Loucy (cell line): ENCODE measurements at regions not wholly inside any gene's neighbourhood (a gene's known extent, or its start where the extent isn't known, plus 50 kb on each side); places are given as distances from the start of the nearest gene placed in this dataset.

Experiments used
- EZH2phosphoT487 ChIP-seq: fragments of 200-600 bp; IDR thresholded peaks from 2 replicates; pipeline ENCODE4 v1.6.1; 2018; ENCODE audit warnings: antibody characterized with exemption, mild to moderate bottlenecking, moderate library complexity, borderline replicate concordance
- TF ChIP-seq, protein P1 (sequence below): fragments of 200-600 bp; sonication (generic); conservative IDR thresholded peaks from 2 replicates; pipeline ENCODE4 v1.5.1; 2014; ENCODE audit warnings: mild to moderate bottlenecking, antibody characterized with exemption, low read length

DNA sequence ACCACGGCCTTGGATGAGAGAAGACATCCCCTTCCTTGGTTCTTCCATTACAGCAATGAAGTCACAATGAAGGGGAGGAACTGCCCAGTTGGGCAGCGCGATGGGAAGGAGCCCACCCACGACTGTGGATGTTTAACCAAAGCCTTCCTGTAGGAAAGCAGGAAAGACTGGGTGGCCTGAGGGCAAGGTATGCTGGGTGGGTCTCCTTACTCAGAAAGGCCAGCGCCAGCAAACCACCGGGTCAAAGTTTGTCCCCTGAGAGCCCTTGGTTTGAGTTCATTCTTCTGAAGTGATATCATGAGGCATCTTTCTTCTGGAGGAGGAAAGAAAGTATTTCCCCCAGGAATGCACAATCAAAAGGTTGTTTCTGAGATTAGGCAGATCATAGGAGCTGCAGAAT lies 105.2 kb downstream of the C16orf95 start:
- TF ChIP-seq, protein P1, sequence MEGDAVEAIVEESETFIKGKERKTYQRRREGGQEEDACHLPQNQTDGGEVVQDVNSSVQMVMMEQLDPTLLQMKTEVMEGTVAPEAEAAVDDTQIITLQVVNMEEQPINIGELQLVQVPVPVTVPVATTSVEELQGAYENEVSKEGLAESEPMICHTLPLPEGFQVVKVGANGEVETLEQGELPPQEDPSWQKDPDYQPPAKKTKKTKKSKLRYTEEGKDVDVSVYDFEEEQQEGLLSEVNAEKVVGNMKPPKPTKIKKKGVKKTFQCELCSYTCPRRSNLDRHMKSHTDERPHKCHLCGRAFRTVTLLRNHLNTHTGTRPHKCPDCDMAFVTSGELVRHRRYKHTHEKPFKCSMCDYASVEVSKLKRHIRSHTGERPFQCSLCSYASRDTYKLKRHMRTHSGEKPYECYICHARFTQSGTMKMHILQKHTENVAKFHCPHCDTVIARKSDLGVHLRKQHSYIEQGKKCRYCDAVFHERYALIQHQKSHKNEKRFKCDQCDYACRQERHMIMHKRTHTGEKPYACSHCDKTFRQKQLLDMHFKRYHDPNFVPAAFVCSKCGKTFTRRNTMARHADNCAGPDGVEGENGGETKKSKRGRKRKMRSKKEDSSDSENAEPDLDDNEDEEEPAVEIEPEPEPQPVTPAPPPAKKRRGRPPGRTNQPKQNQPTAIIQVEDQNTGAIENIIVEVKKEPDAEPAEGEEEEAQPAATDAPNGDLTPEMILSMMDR = no peak
- TF ChIP-seq EZH2phosphoT487 = no peak
